ENCODE measurements at regions not wholly inside any gene's neighbourhood (a gene's known extent, or its start where the extent isn't known, plus 50 kb on each side); places are given as distances from the start of the nearest gene placed in this dataset.

GRCh38 chr16:85518398-85519049 is 94.6 kb upstream of the GSE1 start:
- TF ChIP-seq CTCF (IDR thresholded peaks at IDR 0.05; ENCODE audit: poor library complexity) (no peak), EZH2 (IDR thresholded peaks at IDR 0.05; ENCODE audit: borderline replicate concordance) (no peak), EZH2phosphoT487 (IDR thresholded peaks at IDR 0.05; ENCODE audit: low read depth, severe bottlenecking, unreplicated experiment) (no peak)

All from hepatocyte (in vitro differentiated cells).